ENCODE measurements at regions not wholly inside any gene's neighbourhood (a gene's known extent, or its start where the extent isn't known, plus 50 kb on each side); places are given as distances from the start of the nearest gene placed in this dataset.

GRCh38 chr4:117796677-117797076 lies 237.6 kb upstream of the NDST3 start:
- TF ChIP-seq CTCF (IDR thresholded peaks at IDR 0.05) (no peak), POLR2A (IDR thresholded peaks at IDR 0.05) (no peak)
